ENCODE measurements at regions not wholly inside any gene's neighbourhood (a gene's known extent, or its start where the extent isn't known, plus 50 kb on each side); places are given as distances from the start of the nearest gene placed in this dataset.

- TF ChIP-seq CTCF (IDR thresholded peaks at IDR 0.05; ENCODE audit: insufficient read depth, low read depth, low read length), result no peak
- no peak for TF ChIP-seq EZH2 (IDR thresholded peaks at IDR 0.05; ENCODE audit: insufficient read depth, low read length)
Measured at GRCh38 chr3:6779140-6779539, 81.8 kb upstream of the GRM7 start.
